Natural killer cell treated with Interleukin-12 subunit alpha and Interleukin-12 subunit beta and Interleukin-15 and Interleukin-18, amount 100 ng/mL, for 72 hours (primary cell): ENCODE measurements at regions not wholly inside any gene's neighbourhood (a gene's known extent, or its start where the extent isn't known, plus 50 kb on each side); places are given as distances from the start of the nearest gene placed in this dataset.
A peak's percentile ranks its signal among the peaks of the same experiment; 100 is the strongest.
"Not testable (repeated sequence)": the region's sequence is repeated elsewhere in the genome, so short reads cannot be mapped to it uniquely, and the experiment has no call there.

Experiments
- ATAC-seq, 2 donors: fragments of 150-1000 bp; cut with Tn5 transposase in 1 of 2; sonication (Bioruptor Pico), chemical (Tn5 transposase) in 1 of 2; 2 replicates each; pipeline ENCODE4 v1.10.0; 2021
- DNase-seq: peaks from one replicate; pipeline ENCODE4 v3.0.0; 2022; ENCODE audit warnings: low spot score
- H3K27ac Mint-ChIP-seq, 2 donors: 1 replicate in 1 of 2; 2 replicates in 1 of 2; pipeline ENCODE4 v1.8.0; 2022; ENCODE audit warnings: mixed read lengths in 2 of 2, mild to moderate bottlenecking in 1 of 2, moderate library complexity in 1 of 2
- H3K27me3 Mint-ChIP-seq, 2 donors: 1 replicate in 1 of 2; 2 replicates in 1 of 2; pipeline ENCODE4 v1.8.0; 2022; ENCODE audit warnings: mixed read lengths in 2 of 2
- H3K36me3 Mint-ChIP-seq: one replicate; pipeline ENCODE4 v1.8.0; 2022; ENCODE audit warnings: mixed read lengths
- H3K4me1 Mint-ChIP-seq, 2 donors: 1 replicate in 1 of 2; 2 replicates in 1 of 2; pipeline ENCODE4 v1.8.0; 2022; ENCODE audit warnings: low read depth in 2 of 2, mixed read lengths in 2 of 2, mild to moderate bottlenecking in 1 of 2
- H3K4me3 Mint-ChIP-seq: one replicate; pipeline ENCODE4 v1.8.0; 2022; ENCODE audit warnings: mixed read lengths
- H3K9me3 Mint-ChIP-seq: 2 replicates; pipeline ENCODE4 v1.8.0; 2022; ENCODE audit warnings: mixed read lengths

GRCh38 chr12:22796941-22797630 is 172.1 kb downstream of the ETNK1 start:
- H3K4me1 Mint-ChIP-seq: no peaks in the 10 kb centered on the region
- no peak for DNase-seq
- H3K27me3 Mint-ChIP-seq: peaks cover 6 to 7% of the 10 kb centered on the region in 2 donors
- no peak for ATAC-seq
- no peaks in the 10 kb centered on the region for H3K36me3 Mint-ChIP-seq
- no peak overlapping the region for H3K4me3 Mint-ChIP-seq
- H3K27ac Mint-ChIP-seq: no peak overlapping the region
- H3K9me3 Mint-ChIP-seq: no peaks in the 10 kb centered on the region

GRCh38 chr12:22797701-22798100 is 172.7 kb downstream of the ETNK1 start:
- ATAC-seq: no peak
- H3K4me1 Mint-ChIP-seq: no peaks in the 10 kb centered on the region

DNA sequence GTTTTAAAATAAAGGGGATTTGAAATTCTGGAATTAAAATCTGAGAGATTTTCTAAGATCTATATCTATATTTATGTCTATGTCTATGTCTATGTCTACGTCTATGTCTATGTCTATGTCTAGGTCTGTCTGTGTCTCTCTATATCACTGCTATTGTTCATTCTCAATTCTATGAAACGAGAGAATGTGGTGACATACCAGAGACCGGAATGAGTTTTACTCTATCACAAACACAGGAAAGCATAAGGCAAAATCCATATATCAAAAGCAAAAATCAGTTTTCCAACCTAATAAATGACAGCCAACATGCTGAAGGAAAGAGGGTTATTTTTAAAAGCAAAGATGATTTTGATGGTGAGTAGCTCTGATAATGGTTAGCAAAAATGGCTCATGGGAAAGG is 173.1 kb downstream of the ETNK1 start:
- DNase-seq (no peak), ATAC-seq (no peak)
- Mint-ChIP-seq H3K4me3 (no peak overlapping the region), H3K9me3 (no peaks in the 10 kb centered on the region), H3K4me1 (no peaks in the 10 kb centered on the region), H3K36me3 (no peaks in the 10 kb centered on the region), H3K27ac (no peak overlapping the region), H3K27me3 (peaks cover 0 to 3% of the 10 kb centered on the region in 2 donors)

More at GRCh38 chr12:22797701-22798100, 172.7 kb downstream of the ETNK1 start:
- DNase-seq: no peak
- peaks cover under 1 to 3% of the 10 kb centered on the region in 2 donors for H3K27me3 Mint-ChIP-seq
- H3K36me3 Mint-ChIP-seq: no peaks in the 10 kb centered on the region
- no peak overlapping the region for H3K27ac Mint-ChIP-seq
- no peaks in the 10 kb centered on the region for H3K9me3 Mint-ChIP-seq
- no peak overlapping the region for H3K4me3 Mint-ChIP-seq

GRCh38 chr12:22799503-22799902 is 174.5 kb downstream of the ETNK1 start:
- Mint-ChIP-seq H3K27me3 (peaks cover 0 to 3% of the 10 kb centered on the region in 2 donors), H3K27ac (no peak overlapping the region), H3K4me3 (no peak overlapping the region), H3K4me1 (no peaks in the 10 kb centered on the region), H3K36me3 (no peaks in the 10 kb centered on the region), H3K9me3 (no peaks in the 10 kb centered on the region)
- ATAC-seq (no peak), DNase-seq (no peak)

GRCh38 chr12:22800332-22800731 is 175.4 kb downstream of the ETNK1 start:
- DNase-seq: no peak
- no peak overlapping the region for H3K27ac Mint-ChIP-seq
- no peak overlapping the region for H3K4me3 Mint-ChIP-seq
- no peaks in the 10 kb centered on the region for H3K9me3 Mint-ChIP-seq
- no peaks in the 10 kb centered on the region for H3K36me3 Mint-ChIP-seq
- peaks cover 0 to 6% of the 10 kb centered on the region in 2 donors for H3K27me3 Mint-ChIP-seq
- ATAC-seq: no peak
- no peaks in the 10 kb centered on the region for H3K4me1 Mint-ChIP-seq

- no peaks in the 10 kb centered on the region for H3K4me1 Mint-ChIP-seq
- H3K27ac Mint-ChIP-seq: no peak overlapping the region
- H3K36me3 Mint-ChIP-seq: no peaks in the 10 kb centered on the region
- H3K4me3 Mint-ChIP-seq: no peak overlapping the region
- ATAC-seq (no peak), DNase-seq (no peak)
- peaks cover 0 to 9% of the 10 kb centered on the region in 2 donors for H3K27me3 Mint-ChIP-seq
- no peaks in the 10 kb centered on the region for H3K9me3 Mint-ChIP-seq
These were observed 178.1 kb downstream of the ETNK1 start for GRCh38 chr12:22802883-22803630.

DNA sequence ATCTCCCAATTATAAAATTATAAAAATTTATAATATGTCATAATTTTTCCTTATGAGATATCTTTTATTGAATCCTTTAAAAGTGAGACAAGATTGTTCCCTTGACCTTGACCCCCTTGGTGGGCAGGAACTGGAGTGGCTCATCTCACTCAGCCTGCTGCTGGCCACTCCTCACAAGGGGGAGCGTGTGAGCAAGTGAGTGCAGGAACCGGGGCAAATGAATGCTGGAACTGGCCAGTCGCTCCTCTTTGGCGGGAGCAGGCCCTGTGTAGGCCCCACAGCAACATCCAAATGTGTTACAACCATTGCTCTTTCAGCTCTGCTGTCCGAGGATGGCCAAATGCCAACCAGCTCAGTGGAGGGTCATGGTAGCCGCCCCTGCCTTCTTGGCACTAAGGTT is 178.8 kb downstream of the ETNK1 start:
- ATAC-seq: no peak
- no peak overlapping the region for H3K27ac Mint-ChIP-seq
- H3K9me3 Mint-ChIP-seq: no peaks in the 10 kb centered on the region
- no peaks in the 10 kb centered on the region for H3K4me1 Mint-ChIP-seq
- no peaks in the 10 kb centered on the region for H3K36me3 Mint-ChIP-seq
- peaks cover 0 to 9% of the 10 kb centered on the region in 2 donors for H3K27me3 Mint-ChIP-seq
- no peak for DNase-seq
- H3K4me3 Mint-ChIP-seq: no peak overlapping the region

DNA sequence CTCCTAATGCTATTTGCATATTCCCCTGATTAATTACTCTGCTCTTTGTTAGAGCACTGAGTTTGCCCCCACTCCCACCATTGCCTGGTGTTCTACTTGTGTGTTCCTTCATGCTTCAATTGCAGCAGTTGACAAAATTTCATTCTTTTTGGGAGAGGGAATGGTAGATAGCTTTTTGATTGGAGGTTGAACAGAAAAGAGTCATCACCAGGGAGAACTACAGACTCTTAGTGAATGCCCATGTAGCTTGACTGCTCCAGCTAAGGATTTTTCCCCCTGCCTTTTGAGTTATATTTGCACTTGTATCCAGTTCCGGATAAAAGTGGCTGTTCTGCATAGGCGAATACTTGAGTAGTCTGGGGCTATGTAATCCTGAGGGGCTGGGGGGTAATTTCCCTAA is 183.9 kb downstream of the ETNK1 start:
- Mint-ChIP-seq H3K27ac (no peak overlapping the region), H3K36me3 (no peaks in the 10 kb centered on the region), H3K4me3 (no peak overlapping the region), H3K27me3 (peaks cover 0 to 6% of the 10 kb centered on the region in 2 donors), H3K9me3 (no peaks in the 10 kb centered on the region), H3K4me1 (no peaks in the 10 kb centered on the region)
- DNase-seq (no peak), ATAC-seq (no peak)

DNA sequence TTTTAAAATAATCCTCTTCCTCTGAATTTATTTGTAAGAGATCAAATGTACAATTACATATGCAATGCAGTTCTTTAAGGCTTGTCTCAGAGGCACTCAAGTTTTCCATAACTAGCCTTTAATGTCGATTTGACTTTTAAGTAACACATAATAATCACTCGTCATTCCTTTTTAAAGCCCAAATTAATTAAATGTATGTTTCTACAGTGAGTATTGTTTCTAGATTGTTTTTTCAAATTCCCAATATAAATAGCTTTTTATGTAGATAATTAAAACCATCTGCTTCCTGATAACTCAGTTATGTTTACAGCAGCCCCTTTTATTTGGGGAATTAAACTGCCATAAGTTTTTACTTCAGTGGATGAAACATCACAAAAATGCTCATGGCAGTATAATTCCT is 185.1 kb downstream of the ETNK1 start:
- no peak for ATAC-seq
- Mint-ChIP-seq H3K4me3 (no peak overlapping the region), H3K4me1 (no peaks in the 10 kb centered on the region), H3K9me3 (no peaks in the 10 kb centered on the region), H3K36me3 (no peaks in the 10 kb centered on the region), H3K27ac (no peak overlapping the region), H3K27me3 (peaks cover 0 to 3% of the 10 kb centered on the region in 2 donors)
- no peak for DNase-seq

GRCh38 chr12:22812531-22812930 is 187.6 kb downstream of the ETNK1 start:
- peaks cover 0 to 3% of the 10 kb centered on the region in 2 donors for H3K27me3 Mint-ChIP-seq

DNA sequence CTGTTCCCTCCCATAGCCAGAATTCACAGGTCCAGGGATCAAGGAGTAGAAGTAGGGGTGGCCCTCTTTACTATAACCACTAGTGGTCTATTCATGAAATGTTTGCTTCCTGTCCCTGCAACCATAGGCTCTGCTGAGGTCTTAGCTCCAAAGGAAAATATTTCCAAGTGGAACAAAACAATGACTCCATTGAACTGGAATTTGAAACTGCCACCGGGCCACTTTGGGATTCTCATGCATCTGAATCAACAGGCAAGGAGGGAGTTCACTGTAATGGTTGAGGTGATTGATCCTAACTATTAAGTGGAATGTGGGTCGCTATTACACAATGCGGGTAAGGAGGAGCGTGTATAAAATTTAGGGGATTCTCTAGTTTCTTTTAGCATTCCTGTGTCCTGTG is 197.0 kb downstream of the ETNK1 start:
- no peak for ATAC-seq
- Mint-ChIP-seq H3K36me3 (no peaks in the 10 kb centered on the region), H3K9me3 (peaks cover 5% of the 10 kb centered on the region), H3K27me3 (peaks cover 0 to 8% of the 10 kb centered on the region in 2 donors), H3K27ac (no peak overlapping the region), H3K4me3 (no peak overlapping the region), H3K4me1 (no peaks in the 10 kb centered on the region)
- DNase-seq: no peak

More at GRCh38 chr12:22812531-22812930, 187.6 kb downstream of the ETNK1 start:
- Mint-ChIP-seq H3K27ac (no peak overlapping the region), H3K4me1 (no peaks in the 10 kb centered on the region), H3K9me3 (no peaks in the 10 kb centered on the region), H3K4me3 (no peak overlapping the region), H3K36me3 (no peaks in the 10 kb centered on the region)
- DNase-seq (no peak), ATAC-seq (no peak)

DNA sequence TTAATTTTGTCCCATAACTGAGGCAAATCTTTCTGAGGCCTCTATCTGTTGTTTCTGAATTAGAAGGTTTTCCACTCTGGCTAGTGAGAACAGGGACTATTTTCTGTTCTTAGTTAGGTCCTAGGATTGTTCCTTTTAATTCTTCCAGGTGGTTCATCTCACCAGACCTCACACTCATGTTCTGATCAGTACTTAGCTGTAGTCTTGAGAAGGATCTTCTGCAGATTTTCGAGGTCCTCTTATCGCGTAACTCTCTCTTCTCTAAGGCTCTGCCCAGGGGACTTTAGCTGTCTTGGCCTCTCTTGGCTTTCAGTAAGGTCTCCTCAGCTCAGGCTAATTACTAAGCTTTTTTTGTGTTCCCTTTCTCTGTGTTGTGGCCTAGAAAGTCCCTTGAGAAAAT is 201.1 kb downstream of the ETNK1 start:
- ATAC-seq (no peak), DNase-seq (no peak)
- H3K4me3 Mint-ChIP-seq: no peak overlapping the region
- H3K4me1 Mint-ChIP-seq: no peaks in the 10 kb centered on the region
- H3K9me3 Mint-ChIP-seq: peaks cover 10% of the 10 kb centered on the region
- no peaks in the 10 kb centered on the region for H3K36me3 Mint-ChIP-seq
- peaks cover 0 to 14% of the 10 kb centered on the region in 2 donors for H3K27me3 Mint-ChIP-seq
- H3K27ac Mint-ChIP-seq: no peak overlapping the region

GRCh38 chr12:22826446-22826981 is 201.5 kb downstream of the ETNK1 start:
- H3K4me3 Mint-ChIP-seq, H3K27ac Mint-ChIP-seq, ATAC-seq, H3K36me3 Mint-ChIP-seq, DNase-seq, H3K9me3 Mint-ChIP-seq, H3K4me1 Mint-ChIP-seq: not testable (repeated sequence)
- H3K27me3 Mint-ChIP-seq: peaks cover 0 to 14% of the 10 kb centered on the region in 2 donors

GRCh38 chr12:22828066-22828465 is 203.1 kb downstream of the ETNK1 start:
- Mint-ChIP-seq H3K27ac (no peak overlapping the region), H3K9me3 (peaks cover 7% of the 10 kb centered on the region), H3K36me3 (no peaks in the 10 kb centered on the region), H3K27me3 (peaks cover 0 to 20% of the 10 kb centered on the region in 2 donors), H3K4me1 (no peaks in the 10 kb centered on the region), H3K4me3 (no peak overlapping the region)
- ATAC-seq (peak in 1 of 2 donors; percentile 80), DNase-seq (no peak)
